ENCODE measurements at regions not wholly inside any gene's neighbourhood (a gene's known extent, or its start where the extent isn't known, plus 50 kb on each side); places are given as distances from the start of the nearest gene placed in this dataset.
"Not testable (repeated sequence)": the region's sequence is repeated elsewhere in the genome, so short reads cannot be mapped to it uniquely, and the experiment has no call there.

GRCh38 chr13:25005050-25005497 is 90.9 kb upstream of the PABPC3 start:
- H3K9me3 Mint-ChIP-seq (ENCODE audit: low read depth); H3K36me3 Mint-ChIP-seq (ENCODE audit: low read depth); H3K27ac Mint-ChIP-seq (ENCODE audit: unreplicated experiment); DNase-seq (ENCODE audit: low spot score): not testable (repeated sequence)
- peak overlapping the region; percentile 53 for H3K4me3 Mint-ChIP-seq (ENCODE audit: unreplicated experiment)
- TF ChIP-seq CTCF (IDR thresholded peaks at IDR 0.05): peak; percentile 82
- peaks cover 17% of the 10 kb centered on the region for H3K27me3 Mint-ChIP-seq (ENCODE audit: low read depth)
- peaks cover 21% of the 10 kb centered on the region for H3K4me1 Mint-ChIP-seq (ENCODE audit: low read depth)

GRCh38 chr13:25007389-25007788 is 88.5 kb upstream of the PABPC3 start:
- H3K27me3 Mint-ChIP-seq (ENCODE audit: low read depth): peaks cover 30% of the 10 kb centered on the region
- not testable (repeated sequence) for H3K4me1 Mint-ChIP-seq (ENCODE audit: low read depth); H3K4me3 Mint-ChIP-seq (ENCODE audit: unreplicated experiment); H3K36me3 Mint-ChIP-seq (ENCODE audit: low read depth); H3K9me3 Mint-ChIP-seq (ENCODE audit: low read depth); H3K27ac Mint-ChIP-seq (ENCODE audit: unreplicated experiment); DNase-seq (ENCODE audit: low spot score)

GRCh38 chr13:25014398-25014973 is 81.5 kb upstream of the PABPC3 start:
- not testable (repeated sequence) for H3K4me1 Mint-ChIP-seq (ENCODE audit: low read depth); H3K36me3 Mint-ChIP-seq (ENCODE audit: low read depth); DNase-seq (ENCODE audit: low spot score); H3K4me3 Mint-ChIP-seq (ENCODE audit: unreplicated experiment); H3K9me3 Mint-ChIP-seq (ENCODE audit: low read depth); H3K27ac Mint-ChIP-seq (ENCODE audit: unreplicated experiment)
- H3K27me3 Mint-ChIP-seq (ENCODE audit: low read depth): peaks cover 52% of the 10 kb centered on the region

- not testable (repeated sequence) for H3K36me3 Mint-ChIP-seq (ENCODE audit: low read depth); DNase-seq (ENCODE audit: low spot score); H3K27ac Mint-ChIP-seq (ENCODE audit: unreplicated experiment); H3K9me3 Mint-ChIP-seq (ENCODE audit: low read depth); H3K4me1 Mint-ChIP-seq (ENCODE audit: low read depth)
- peaks cover 54% of the 10 kb centered on the region for H3K27me3 Mint-ChIP-seq (ENCODE audit: low read depth)
- peak overlapping the region; percentile 64 for H3K4me3 Mint-ChIP-seq (ENCODE audit: unreplicated experiment)
These were observed 78.8 kb upstream of the PABPC3 start for GRCh38 chr13:25017176-25017575.

GRCh38 chr13:25017808-25018728 is 77.9 kb upstream of the PABPC3 start:
- not testable (repeated sequence) for H3K36me3 Mint-ChIP-seq (ENCODE audit: low read depth); H3K4me1 Mint-ChIP-seq (ENCODE audit: low read depth); H3K27ac Mint-ChIP-seq (ENCODE audit: unreplicated experiment); H3K9me3 Mint-ChIP-seq (ENCODE audit: low read depth); DNase-seq (ENCODE audit: low spot score)
- Mint-ChIP-seq H3K4me3 (ENCODE audit: unreplicated experiment) (peak overlapping the region; percentile 64), H3K27me3 (ENCODE audit: low read depth) (peaks cover 49% of the 10 kb centered on the region)

- H3K4me1 Mint-ChIP-seq (ENCODE audit: low read depth): peaks cover 7% of the 10 kb centered on the region
- no peak for TF ChIP-seq CTCF (IDR thresholded peaks at IDR 0.05)
- peaks cover 2% of the 10 kb centered on the region for H3K36me3 Mint-ChIP-seq (ENCODE audit: low read depth)
- no peak overlapping the region for H3K27ac Mint-ChIP-seq (ENCODE audit: unreplicated experiment)
- peak overlapping the region; percentile 64 for H3K4me3 Mint-ChIP-seq (ENCODE audit: unreplicated experiment)
- peaks cover 47% of the 10 kb centered on the region for H3K27me3 Mint-ChIP-seq (ENCODE audit: low read depth)
- H3K9me3 Mint-ChIP-seq (ENCODE audit: low read depth): no peaks in the 10 kb centered on the region
- no peak for DNase-seq (ENCODE audit: low spot score)
These were observed 77.2 kb upstream of the PABPC3 start for GRCh38 chr13:25018729-25019115.

GRCh38 chr13:25019741-25020140 is 76.2 kb upstream of the PABPC3 start:
- H3K27me3 Mint-ChIP-seq (ENCODE audit: low read depth): peaks cover 52% of the 10 kb centered on the region
- H3K4me1 Mint-ChIP-seq (ENCODE audit: low read depth); H3K9me3 Mint-ChIP-seq (ENCODE audit: low read depth); H3K4me3 Mint-ChIP-seq (ENCODE audit: unreplicated experiment); DNase-seq (ENCODE audit: low spot score); H3K36me3 Mint-ChIP-seq (ENCODE audit: low read depth); H3K27ac Mint-ChIP-seq (ENCODE audit: unreplicated experiment): not testable (repeated sequence)

Data from chondrocyte (in vitro differentiated cells).